K562 (cell line): ENCODE measurements at regions not wholly inside any gene's neighbourhood (a gene's known extent, or its start where the extent isn't known, plus 50 kb on each side); places are given as distances from the start of the nearest gene placed in this dataset.

Source experiments
- E2F6 ChIP-seq, 2 experiments: IDR thresholded peaks; 2 replicates each; pipeline ENCODE4 v1.6.1; 2011; ENCODE audit warnings: borderline replicate concordance in 1 of 2, control low read depth in 1 of 2, low read depth in 1 of 2, low read length in 1 of 2, mild to moderate bottlenecking in 1 of 2, mixed read lengths in 1 of 2, moderate library complexity in 1 of 2; ENCODE audit not compliant: insufficient read depth in 1 of 2, insufficient read length in 1 of 2, poor library complexity in 1 of 2, severe bottlenecking in 1 of 2; ENCODE audit errors: extremely low read depth in 1 of 2
- FOXK1 ChIP-seq: sonication (generic); formaldehyde crosslinking; IDR thresholded peaks from 2 replicates; pipeline ENCODE4 v1.8.0; 2022; ENCODE audit warnings: missing genetic modification reagents, mild to moderate bottlenecking, borderline replicate concordance
- KAT8 ChIP-seq: fragments of 450-650 bp; IDR thresholded peaks from 2 replicates; pipeline ENCODE4 v1.6.1; 2016; ENCODE audit warnings: low read depth, mild to moderate bottlenecking
- MCM3 ChIP-seq: fragments of 450-650 bp; IDR thresholded peaks from 2 replicates; pipeline ENCODE4 v1.6.1; 2016
- SIRT6 ChIP-seq: IDR thresholded peaks from one replicate; pipeline ENCODE4 v1.6.1; 2012; ENCODE audit warnings: low read depth, mild to moderate bottlenecking, control low read depth, inconsistent platforms, low read length, moderate library complexity
- SRSF7 ChIP-seq: fragments of 200-400 bp; formaldehyde crosslinking; optimal IDR thresholded peaks from 2 replicates; pipeline ENCODE3; 2017; ENCODE audit warnings: mild to moderate bottlenecking, low read depth, low read length
- SRSF9 ChIP-seq: fragments of 200-400 bp; formaldehyde crosslinking; IDR thresholded peaks from 2 replicates; pipeline ENCODE4 v1.6.1; 2017; ENCODE audit warnings: low read depth, low read length, borderline replicate concordance
- ZBTB34 ChIP-seq: fragments of 250-450 bp; sonication (Bioruptor Pico); IDR thresholded peaks from 2 replicates; pipeline ENCODE4 v1.8.0; 2021; ENCODE audit warnings: mild to moderate bottlenecking, moderate library complexity
- ZKSCAN8 ChIP-seq: fragments of 200-800 bp; sonication (Bioruptor generic); IDR thresholded peaks from 2 replicates; pipeline ENCODE4 v1.6.1; 2016; ENCODE audit warnings: missing genetic modification characterization, missing compliant biosample characterization
- ZNF140 ChIP-seq: fragments of 250-450 bp; sonication (Bioruptor Pico); IDR thresholded peaks from 2 replicates; pipeline ENCODE4 v1.8.0; 2021; ENCODE audit warnings: moderate library complexity, mild to moderate bottlenecking, inconsistent platforms
- TF ChIP-seq, protein P1 (sequence below): fragments of 250-450 bp; sonication (Bioruptor Pico); IDR thresholded peaks from 2 replicates; pipeline ENCODE4 v1.4.0; 2020
- TF ChIP-seq, protein P2 (sequence below): fragments of 250-450 bp; sonication (Bioruptor Pico); IDR thresholded peaks from 2 replicates; pipeline ENCODE4 v1.4.0; 2020; ENCODE audit warnings: mild to moderate bottlenecking, moderate library complexity, borderline replicate concordance
- TF ChIP-seq, protein P3 (sequence below): sonication (generic); formaldehyde crosslinking; IDR thresholded peaks from 2 replicates; pipeline ENCODE4 v1.8.1; 2023; ENCODE audit warnings: mild to moderate bottlenecking, missing genetic modification reagents, moderate library complexity

- TF ChIP-seq, protein P1, sequence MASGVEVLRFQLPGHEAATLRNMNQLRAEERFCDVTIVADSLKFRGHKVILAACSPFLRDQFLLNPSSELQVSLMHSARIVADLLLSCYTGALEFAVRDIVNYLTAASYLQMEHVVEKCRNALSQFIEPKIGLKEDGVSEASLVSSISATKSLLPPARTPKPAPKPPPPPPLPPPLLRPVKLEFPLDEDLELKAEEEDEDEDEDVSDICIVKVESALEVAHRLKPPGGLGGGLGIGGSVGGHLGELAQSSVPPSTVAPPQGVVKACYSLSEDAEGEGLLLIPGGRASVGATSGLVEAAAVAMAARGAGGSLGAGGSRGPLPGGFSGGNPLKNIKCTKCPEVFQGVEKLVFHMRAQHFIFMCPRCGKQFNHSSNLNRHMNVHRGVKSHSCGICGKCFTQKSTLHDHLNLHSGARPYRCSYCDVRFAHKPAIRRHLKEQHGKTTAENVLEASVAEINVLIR (CRISPR knock-in tag), result no peak
- TF ChIP-seq ZBTB34 (CRISPR knock-in tag) (no peak), SRSF7 (no peak), ZKSCAN8 (CRISPR knock-in tag) (no peak), SIRT6 (no peak), FOXK1 (CRISPR knock-in tag) (no peak), ZNF140 (CRISPR knock-in tag) (no peak), E2F6 (IDR thresholded peaks at IDR 0.05; ENCODE audit: borderline replicate concordance in 1 of 2, extremely low read depth in 1 of 2, insufficient read depth in 1 of 2, insufficient read length in 1 of 2, low read depth in 1 of 2, low read length in 1 of 2, poor library complexity in 1 of 2, severe bottlenecking in 1 of 2) (peak in 1 of 2 experiments; percentile 36), SRSF9 (no peak), KAT8 (no peak), MCM3 (no peak)
- TF ChIP-seq, protein P2, sequence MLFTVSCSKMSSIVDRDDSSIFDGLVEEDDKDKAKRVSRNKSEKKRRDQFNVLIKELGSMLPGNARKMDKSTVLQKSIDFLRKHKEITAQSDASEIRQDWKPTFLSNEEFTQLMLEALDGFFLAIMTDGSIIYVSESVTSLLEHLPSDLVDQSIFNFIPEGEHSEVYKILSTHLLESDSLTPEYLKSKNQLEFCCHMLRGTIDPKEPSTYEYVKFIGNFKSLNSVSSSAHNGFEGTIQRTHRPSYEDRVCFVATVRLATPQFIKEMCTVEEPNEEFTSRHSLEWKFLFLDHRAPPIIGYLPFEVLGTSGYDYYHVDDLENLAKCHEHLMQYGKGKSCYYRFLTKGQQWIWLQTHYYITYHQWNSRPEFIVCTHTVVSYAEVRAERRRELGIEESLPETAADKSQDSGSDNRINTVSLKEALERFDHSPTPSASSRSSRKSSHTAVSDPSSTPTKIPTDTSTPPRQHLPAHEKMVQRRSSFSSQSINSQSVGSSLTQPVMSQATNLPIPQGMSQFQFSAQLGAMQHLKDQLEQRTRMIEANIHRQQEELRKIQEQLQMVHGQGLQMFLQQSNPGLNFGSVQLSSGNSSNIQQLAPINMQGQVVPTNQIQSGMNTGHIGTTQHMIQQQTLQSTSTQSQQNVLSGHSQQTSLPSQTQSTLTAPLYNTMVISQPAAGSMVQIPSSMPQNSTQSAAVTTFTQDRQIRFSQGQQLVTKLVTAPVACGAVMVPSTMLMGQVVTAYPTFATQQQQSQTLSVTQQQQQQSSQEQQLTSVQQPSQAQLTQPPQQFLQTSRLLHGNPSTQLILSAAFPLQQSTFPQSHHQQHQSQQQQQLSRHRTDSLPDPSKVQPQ, result peak; percentile 57; the same call in 1 of the 2 replicates
- TF ChIP-seq, protein P3, sequence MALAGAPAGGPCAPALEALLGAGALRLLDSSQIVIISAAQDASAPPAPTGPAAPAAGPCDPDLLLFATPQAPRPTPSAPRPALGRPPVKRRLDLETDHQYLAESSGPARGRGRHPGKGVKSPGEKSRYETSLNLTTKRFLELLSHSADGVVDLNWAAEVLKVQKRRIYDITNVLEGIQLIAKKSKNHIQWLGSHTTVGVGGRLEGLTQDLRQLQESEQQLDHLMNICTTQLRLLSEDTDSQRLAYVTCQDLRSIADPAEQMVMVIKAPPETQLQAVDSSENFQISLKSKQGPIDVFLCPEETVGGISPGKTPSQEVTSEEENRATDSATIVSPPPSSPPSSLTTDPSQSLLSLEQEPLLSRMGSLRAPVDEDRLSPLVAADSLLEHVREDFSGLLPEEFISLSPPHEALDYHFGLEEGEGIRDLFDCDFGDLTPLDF, result no peak
Measured at GRCh38 chr2:64751286-64752260, 97.9 kb upstream of the SERTAD2 start (continued).
